GM18867 (cell line): ENCODE measurements at regions not wholly inside any gene's neighbourhood (a gene's known extent, or its start where the extent isn't known, plus 50 kb on each side); places are given as distances from the start of the nearest gene placed in this dataset.
"Not testable (repeated sequence)": the region's sequence is repeated elsewhere in the genome, so short reads cannot be mapped to it uniquely, and the experiment has no call there.

Source experiments
- ATAC-seq: cut with Tn5 transposase; IDR thresholded peaks from one replicate; pipeline ENCODE4 v1.9.1; 2021; ENCODE audit warnings: mild to moderate bottlenecking, moderate library complexity; ENCODE audit not compliant: unreplicated experiment

- no peak for ATAC-seq
Observed at GRCh38 chr7:146057958-146058357, 58.6 kb upstream of the CNTNAP2 start.

GRCh38 chr7:146054909-146055308 lies 61.7 kb upstream of the CNTNAP2 start:
- ATAC-seq: no peak

GRCh38 chr7:146053492-146053891 lies 63.1 kb upstream of the CNTNAP2 start:
- no peak for ATAC-seq

GRCh38 chr7:146043310-146043709 lies 73.3 kb upstream of the CNTNAP2 start:
- not testable (repeated sequence) for ATAC-seq

GRCh38 chr7:146028251-146028750 lies 88.3 kb upstream of the CNTNAP2 start:
- ATAC-seq: no peak

GRCh38 chr7:146027243-146027642 lies 89.4 kb upstream of the CNTNAP2 start:
- no peak for ATAC-seq

- no peak for ATAC-seq
Observed at GRCh38 chr7:146022776-146023175, 93.8 kb upstream of the CNTNAP2 start.

GRCh38 chr7:146019041-146020004 lies 97.3 kb upstream of the CNTNAP2 start:
- not testable (repeated sequence) for ATAC-seq

- ATAC-seq: not testable (repeated sequence)
Observed at GRCh38 chr7:146017366-146017765, 99.2 kb upstream of the CNTNAP2 start.

- ATAC-seq: not testable (repeated sequence)
Observed at GRCh38 chr7:146014154-146014553, 102.4 kb upstream of the CNTNAP2 start.

GRCh38 chr7:146008293-146008692 lies 108.3 kb upstream of the CNTNAP2 start:
- ATAC-seq: no peak

GRCh38 chr7:146004805-146005204 lies 111.8 kb upstream of the CNTNAP2 start:
- ATAC-seq: no peak

- ATAC-seq: peak; percentile 58
Observed at GRCh38 chr7:146002431-146003078, 114.0 kb upstream of the CNTNAP2 start.

GRCh38 chr7:146002008-146002407 lies 114.6 kb upstream of the CNTNAP2 start:
- no peak for ATAC-seq

- ATAC-seq: no peak
Observed at GRCh38 chr7:146000882-146001281, 115.7 kb upstream of the CNTNAP2 start.

- no peak for ATAC-seq
Observed at GRCh38 chr7:145989469-145989868, 127.1 kb upstream of the CNTNAP2 start.

- no peak for ATAC-seq
Observed at GRCh38 chr7:145986248-145986874, 130.2 kb upstream of the CNTNAP2 start.

GRCh38 chr7:145978769-145979168 lies 137.8 kb upstream of the CNTNAP2 start:
- ATAC-seq: no peak

GRCh38 chr7:145959981-145960380 lies 156.6 kb upstream of the CNTNAP2 start:
- ATAC-seq: no peak

- no peak for ATAC-seq
Observed at GRCh38 chr7:145957160-145957890, 159.3 kb upstream of the CNTNAP2 start.

- ATAC-seq: no peak
Observed at GRCh38 chr7:145951566-145951965, 165.0 kb upstream of the CNTNAP2 start.
